Lower lobe of right lung (tissue), 2 donors: ENCODE measurements at regions not wholly inside any gene's neighbourhood (a gene's known extent, or its start where the extent isn't known, plus 50 kb on each side); places are given as distances from the start of the nearest gene placed in this dataset.

Experiments used
- ATAC-seq, 2 donors: fragments of 200-7000 bp; cut with Tn5 transposase; one replicate each; pipeline ENCODE4 v1.9.1; 2020 to 2022; ENCODE audit warnings: mild to moderate bottlenecking in 2 of 2, moderate library complexity in 2 of 2
- DNase-seq: peaks from one replicate; pipeline ENCODE4 v3.0.0-alpha.2; 2020
- H3K27ac ChIP-seq: fragments of 200-600 bp; one replicate; pipeline ENCODE4 v1.8.0; 2022
- H3K27me3 ChIP-seq: fragments of 200-600 bp; one replicate; pipeline ENCODE4 v1.8.0; 2022; ENCODE audit warnings: low read depth
- H3K36me3 ChIP-seq: fragments of 200-600 bp; one replicate; pipeline ENCODE4 v1.8.0; 2022; ENCODE audit warnings: mild to moderate bottlenecking
- H3K4me1 ChIP-seq: fragments of 200-600 bp; one replicate; pipeline ENCODE4 v1.8.0; 2022
- H3K4me3 ChIP-seq: fragments of 200-600 bp; one replicate; pipeline ENCODE4 v1.8.0; 2022; ENCODE audit warnings: mild to moderate bottlenecking
- H3K9me3 ChIP-seq: fragments of 200-600 bp; one replicate; pipeline ENCODE4 v1.8.0; 2022
- CTCF ChIP-seq: fragments of 200-600 bp; IDR thresholded peaks from one replicate; pipeline ENCODE4 v1.8.0; 2022; ENCODE audit warnings: antibody characterized with exemption, mild to moderate bottlenecking
- intact Hi-C: fragments of 100-400 bp; cut with DNase I; formaldehyde crosslinking; loops from one replicate; pipeline ENCODE4 v1.11.0; 2022
- donor health status: DM: no; HTN: yes; CAD: no; lungs with severe emphysema.

DNA sequence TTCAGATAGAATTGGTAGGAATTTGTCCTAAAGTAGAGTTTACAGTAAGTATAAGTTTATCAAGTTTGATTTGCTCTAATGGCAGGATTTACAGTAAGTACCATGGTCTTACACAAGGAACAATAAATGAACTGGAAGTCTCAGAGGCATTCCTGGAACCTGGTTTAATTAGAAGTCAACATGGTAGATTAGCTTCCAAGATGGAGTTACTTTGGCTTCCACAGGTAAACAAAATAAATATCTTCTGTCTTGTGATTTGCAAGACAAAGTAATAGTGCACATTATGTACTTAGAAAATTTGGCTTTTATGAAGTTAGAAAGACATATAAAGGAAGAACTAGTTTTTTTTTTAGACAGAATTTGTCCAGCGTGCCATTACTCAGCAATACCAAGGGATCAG lies 190.7 kb downstream of the GLUD2 start:
- Histone ChIP-seq H3K27ac (no peak overlapping the region), H3K36me3 (no peaks in the 10 kb centered on the region), H3K27me3 (no peaks in the 10 kb centered on the region), H3K9me3 (no peaks in the 10 kb centered on the region), H3K4me1 (no peaks in the 10 kb centered on the region), H3K4me3 (no peak overlapping the region)
- DNase-seq: no peak
- intact Hi-C loops: no loop called here
- TF ChIP-seq CTCF: no peak
- no peak for ATAC-seq

DNA sequence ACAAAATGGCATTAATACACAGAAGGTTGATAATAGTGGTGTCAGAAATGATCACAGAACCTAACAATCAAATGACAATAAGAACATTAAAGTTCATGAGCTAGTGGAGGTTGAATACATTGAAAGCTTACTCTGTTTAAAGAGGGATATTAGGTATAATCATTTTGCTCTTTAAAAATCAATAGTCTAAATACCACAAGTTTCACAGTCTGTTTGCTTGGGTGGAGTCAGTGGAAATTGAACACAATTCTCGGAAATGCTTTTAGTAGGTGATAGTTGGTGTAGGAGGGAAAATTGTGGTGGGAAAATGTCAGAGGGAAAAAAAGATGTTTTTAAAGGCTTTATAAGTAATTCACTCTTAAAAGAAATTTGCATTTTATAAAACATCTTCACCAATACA lies 197.1 kb downstream of the GLUD2 start:
- H3K4me3 ChIP-seq: no peak overlapping the region
- no peak overlapping the region for H3K27ac ChIP-seq
- H3K27me3 ChIP-seq: no peaks in the 10 kb centered on the region
- intact Hi-C loops: no loop called here
- ATAC-seq: no peak
- H3K4me1 ChIP-seq: no peaks in the 10 kb centered on the region
- no peak for DNase-seq
- no peak for TF ChIP-seq CTCF
- H3K9me3 ChIP-seq: no peaks in the 10 kb centered on the region
- no peaks in the 10 kb centered on the region for H3K36me3 ChIP-seq

DNA sequence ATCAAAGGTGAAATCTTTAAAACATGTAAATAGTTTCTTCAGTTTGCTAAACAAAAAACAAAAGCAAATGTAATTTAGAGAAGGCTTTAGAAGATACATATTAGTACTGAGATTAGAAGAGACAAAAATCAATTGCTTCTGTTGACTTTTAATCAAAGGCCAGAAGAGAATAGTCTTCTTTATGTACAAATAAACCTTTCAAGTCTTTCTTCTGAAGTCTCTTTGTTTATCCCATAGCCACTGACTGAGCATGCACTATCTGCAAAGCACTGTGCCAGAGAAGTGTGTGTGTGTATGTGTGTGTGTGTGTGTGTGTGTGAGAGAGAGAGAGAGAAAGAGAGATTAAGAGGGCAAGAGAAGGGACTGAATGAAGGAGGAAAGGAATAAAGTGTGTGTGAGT lies 198.4 kb downstream of the GLUD2 start:
- Histone ChIP-seq H3K36me3 (no peaks in the 10 kb centered on the region), H3K27me3 (no peaks in the 10 kb centered on the region), H3K4me3 (no peak overlapping the region), H3K9me3 (no peaks in the 10 kb centered on the region), H3K4me1 (no peaks in the 10 kb centered on the region), H3K27ac (no peak overlapping the region)
- intact Hi-C loops: no loop called here
- TF ChIP-seq CTCF: no peak
- DNase-seq (no peak), ATAC-seq (no peak)

- no peak for DNase-seq
- no peaks in the 10 kb centered on the region for H3K36me3 ChIP-seq
- ATAC-seq: no peak
- no peak for TF ChIP-seq CTCF
- no peak overlapping the region for H3K27ac ChIP-seq
- no peaks in the 10 kb centered on the region for H3K27me3 ChIP-seq
- no peak overlapping the region for H3K4me3 ChIP-seq
- no peaks in the 10 kb centered on the region for H3K9me3 ChIP-seq
- no peaks in the 10 kb centered on the region for H3K4me1 ChIP-seq
- intact Hi-C loops: no loop called here
Measured at GRCh38 chrX:121254336-121254735, 206.9 kb downstream of the GLUD2 start.

DNA sequence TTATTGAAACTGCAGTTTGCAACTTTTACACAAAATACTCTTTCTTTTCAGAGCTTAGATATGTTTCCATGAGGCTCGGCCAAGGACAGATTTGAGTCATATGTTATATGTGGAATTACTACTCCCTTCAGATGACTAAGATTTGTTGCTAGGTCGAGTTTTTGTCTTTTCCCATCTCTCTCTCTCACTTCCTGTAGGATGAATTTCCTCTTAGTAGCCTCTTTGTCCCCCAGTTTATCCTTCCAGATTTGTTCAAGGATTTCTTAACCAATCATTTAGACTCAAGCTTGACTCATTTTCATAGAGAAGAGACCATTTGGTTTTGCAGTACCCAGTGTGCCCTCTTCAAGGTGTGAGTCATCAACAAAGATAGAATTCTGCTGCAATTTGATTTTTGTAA lies 209.2 kb downstream of the GLUD2 start:
- TF ChIP-seq CTCF: no peak
- no peak overlapping the region for H3K4me3 ChIP-seq

DNA sequence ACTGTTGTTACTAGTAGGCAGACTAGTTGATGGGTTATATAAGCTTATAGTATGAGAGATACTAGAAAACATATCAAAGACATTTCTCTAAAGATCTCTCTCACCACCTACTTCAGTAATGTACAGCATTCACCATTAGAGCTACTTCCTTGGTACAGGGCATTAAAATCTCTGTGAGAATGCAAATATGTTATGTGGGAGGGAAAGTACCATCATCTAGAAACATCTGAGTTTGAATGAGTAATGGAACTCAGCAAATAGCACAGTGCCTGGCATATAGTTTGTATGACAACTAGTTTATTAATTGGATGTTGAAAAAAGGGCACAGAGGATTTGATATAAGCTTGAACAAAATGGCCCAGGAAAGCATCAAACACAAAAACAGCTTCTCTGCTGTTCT lies 211.1 kb downstream of the GLUD2 start:
- intact Hi-C loops: no loop called here
- no peak for TF ChIP-seq CTCF
- Histone ChIP-seq H3K36me3 (no peaks in the 10 kb centered on the region), H3K27me3 (no peaks in the 10 kb centered on the region), H3K4me1 (no peaks in the 10 kb centered on the region), H3K4me3 (no peak overlapping the region), H3K27ac (no peak overlapping the region), H3K9me3 (no peaks in the 10 kb centered on the region)
- DNase-seq: no peak
- no peak for ATAC-seq

More for the DNA sequence above, 209.2 kb downstream of the GLUD2 start:
- Histone ChIP-seq H3K4me1 (no peaks in the 10 kb centered on the region), H3K27ac (no peak overlapping the region), H3K9me3 (no peaks in the 10 kb centered on the region), H3K36me3 (no peaks in the 10 kb centered on the region), H3K27me3 (no peaks in the 10 kb centered on the region)
- no peak for DNase-seq
- intact Hi-C loops: no loop called here
- ATAC-seq: no peak
